Endodermal cell (in vitro differentiated cells): ENCODE measurements at regions not wholly inside any gene's neighbourhood (a gene's known extent, or its start where the extent isn't known, plus 50 kb on each side); places are given as distances from the start of the nearest gene placed in this dataset.

ENCODE experiments used
- DNase-seq: peaks from one replicate; pipeline ENCODE4 v3.0.0-alpha.2; 2017
- H3K27ac ChIP-seq: 2 replicates; pipeline ENCODE4 v1.5.1; 2013; ENCODE audit warnings: mild to moderate bottlenecking, low read depth, low read length, moderate library complexity
- H3K27me3 ChIP-seq: 2 replicates; pipeline ENCODE4 v1.6.1; 2013; ENCODE audit warnings: mild to moderate bottlenecking, low read length, moderate library complexity; ENCODE audit not compliant: insufficient read depth, control insufficient read depth, poor library complexity, severe bottlenecking
- H3K36me3 ChIP-seq: 2 replicates; pipeline ENCODE4 v1.7.0; 2013; ENCODE audit warnings: mild to moderate bottlenecking, low read length, moderate library complexity; ENCODE audit not compliant: control insufficient read depth, insufficient read depth
- H3K4me1 ChIP-seq: one replicate; pipeline ENCODE4 v1.7.0; 2013; ENCODE audit warnings: low read length; ENCODE audit not compliant: control insufficient read depth, insufficient read depth
- H3K4me3 ChIP-seq: 2 replicates; pipeline ENCODE4 v1.5.1; 2013; ENCODE audit warnings: mild to moderate bottlenecking, low read length, moderate library complexity
- H3K9ac ChIP-seq: 2 replicates; pipeline ENCODE4 v1.6.1; 2013; ENCODE audit warnings: mild to moderate bottlenecking, low read length, moderate library complexity; ENCODE audit not compliant: poor library complexity, severe bottlenecking; ENCODE audit errors: extremely low read depth
- H3K9me3 ChIP-seq: 2 replicates; pipeline ENCODE4 v1.6.1; 2013; ENCODE audit warnings: mild to moderate bottlenecking, low read length, moderate library complexity; ENCODE audit not compliant: control insufficient read depth
- H3K27ac Mint-ChIP-seq: 2 replicates; pipeline ENCODE4 v1.8.0; 2020; ENCODE audit warnings: mixed read lengths
- H3K27me3 Mint-ChIP-seq: 2 replicates; pipeline ENCODE4 v1.8.0; 2021; ENCODE audit warnings: mild to moderate bottlenecking, mixed read lengths; ENCODE audit not compliant: insufficient read depth
- H3K36me3 Mint-ChIP-seq: 2 replicates; pipeline ENCODE4 v1.8.0; 2020; ENCODE audit warnings: low read depth, mixed read lengths
- H3K4me1 Mint-ChIP-seq: 2 replicates; pipeline ENCODE4 v1.8.0; 2020; ENCODE audit warnings: mixed read lengths
- H3K4me3 Mint-ChIP-seq: 2 replicates; pipeline ENCODE4 v1.8.0; 2020; ENCODE audit warnings: mild to moderate bottlenecking, moderate library complexity, mixed read lengths
- H3K9me3 Mint-ChIP-seq: 2 replicates; pipeline ENCODE4 v1.8.0; 2020; ENCODE audit warnings: mild to moderate bottlenecking, mixed read lengths
- WGBS, 2 experiments: methylation state at CpG; one replicate each; pipeline versions ENCODE4 v1.1.5 to v1.1.7; 2013; ENCODE audit warnings: missing lambda C conversion rate in 2 of 2, mixed read lengths in 1 of 2; ENCODE audit not compliant: insufficient coverage in 1 of 2, insufficient read length in 1 of 2; 5-methylcytosine and 5-hydroxymethylcytosine counted together
- TF ChIP-seq, protein P1 (sequence below): fragments of 200-600 bp; sonication (generic); conservative IDR thresholded peaks from 2 replicates; pipeline ENCODE4 v1.5.0; 2021; ENCODE audit warnings: antibody characterized with exemption, mild to moderate bottlenecking

GRCh38 chr1:238196516-238196915 lies 305.8 kb upstream of the ZP4 start:
- 96 to 100% methylated on average over 1 of the region's 1 CpG for WGBS, 2 experiments
- H3K9me3 ChIP-seq, result no peaks in the 10 kb centered on the region
- no peak overlapping the region for H3K4me3 ChIP-seq
- Mint-ChIP-seq H3K36me3 (no peaks in the 10 kb centered on the region), H3K4me1 (peaks cover 11% of the 10 kb centered on the region), H3K27ac (no peak overlapping the region), H3K9me3 (no peaks in the 10 kb centered on the region), H3K4me3 (no peak overlapping the region), H3K27me3 (no peaks in the 10 kb centered on the region)
- H3K36me3 ChIP-seq, result no peaks in the 10 kb centered on the region
- no peak overlapping the region for H3K9ac ChIP-seq
- no peak overlapping the region for H3K27ac ChIP-seq
- DNase-seq, result no peak
- H3K4me1 ChIP-seq, result no peaks in the 10 kb centered on the region
- no peaks in the 10 kb centered on the region for H3K27me3 ChIP-seq
- TF ChIP-seq, protein P1, sequence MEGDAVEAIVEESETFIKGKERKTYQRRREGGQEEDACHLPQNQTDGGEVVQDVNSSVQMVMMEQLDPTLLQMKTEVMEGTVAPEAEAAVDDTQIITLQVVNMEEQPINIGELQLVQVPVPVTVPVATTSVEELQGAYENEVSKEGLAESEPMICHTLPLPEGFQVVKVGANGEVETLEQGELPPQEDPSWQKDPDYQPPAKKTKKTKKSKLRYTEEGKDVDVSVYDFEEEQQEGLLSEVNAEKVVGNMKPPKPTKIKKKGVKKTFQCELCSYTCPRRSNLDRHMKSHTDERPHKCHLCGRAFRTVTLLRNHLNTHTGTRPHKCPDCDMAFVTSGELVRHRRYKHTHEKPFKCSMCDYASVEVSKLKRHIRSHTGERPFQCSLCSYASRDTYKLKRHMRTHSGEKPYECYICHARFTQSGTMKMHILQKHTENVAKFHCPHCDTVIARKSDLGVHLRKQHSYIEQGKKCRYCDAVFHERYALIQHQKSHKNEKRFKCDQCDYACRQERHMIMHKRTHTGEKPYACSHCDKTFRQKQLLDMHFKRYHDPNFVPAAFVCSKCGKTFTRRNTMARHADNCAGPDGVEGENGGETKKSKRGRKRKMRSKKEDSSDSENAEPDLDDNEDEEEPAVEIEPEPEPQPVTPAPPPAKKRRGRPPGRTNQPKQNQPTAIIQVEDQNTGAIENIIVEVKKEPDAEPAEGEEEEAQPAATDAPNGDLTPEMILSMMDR, result no peak

DNA sequence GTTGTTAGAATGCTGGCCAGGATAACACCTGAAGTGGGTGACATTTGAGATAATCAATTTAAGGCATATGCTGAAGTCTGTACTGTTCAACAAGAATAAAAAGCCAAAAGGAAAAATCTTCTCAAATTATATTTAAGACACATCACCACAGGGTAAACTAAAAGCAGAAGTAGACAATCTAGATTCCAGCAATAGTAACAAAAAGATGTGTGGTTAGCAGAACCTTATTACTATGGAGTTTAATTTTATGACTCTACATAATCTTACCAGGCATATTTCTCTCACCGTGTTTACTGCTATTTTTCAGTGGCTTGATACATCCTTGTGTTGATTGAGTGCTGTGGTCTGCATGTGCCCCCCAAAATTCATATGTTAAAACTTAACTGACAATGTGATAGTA lies 300.4 kb upstream of the ZP4 start:
- no peak for DNase-seq
- WGBS, 2 experiments, result 87% methylated on average over 1 of the region's 1 CpG; no CpG with 5 or more reads in 1 of the 2 experiments
- Mint-ChIP-seq H3K4me3 (no peak overlapping the region), H3K4me1 (peaks cover 5% of the 10 kb centered on the region), H3K9me3 (peaks cover 6% of the 10 kb centered on the region), H3K27ac (no peak overlapping the region), H3K36me3 (peaks cover 2% of the 10 kb centered on the region), H3K27me3 (no peaks in the 10 kb centered on the region)
- H3K27me3 ChIP-seq, result no peaks in the 10 kb centered on the region
- no peak overlapping the region for H3K27ac ChIP-seq
- TF ChIP-seq, protein P1, result no peak
- no peaks in the 10 kb centered on the region for H3K36me3 ChIP-seq
- peaks cover 5% of the 10 kb centered on the region for H3K9me3 ChIP-seq
- H3K4me1 ChIP-seq, result no peaks in the 10 kb centered on the region
- H3K9ac ChIP-seq, result no peak overlapping the region
- H3K4me3 ChIP-seq, result no peak overlapping the region

DNA sequence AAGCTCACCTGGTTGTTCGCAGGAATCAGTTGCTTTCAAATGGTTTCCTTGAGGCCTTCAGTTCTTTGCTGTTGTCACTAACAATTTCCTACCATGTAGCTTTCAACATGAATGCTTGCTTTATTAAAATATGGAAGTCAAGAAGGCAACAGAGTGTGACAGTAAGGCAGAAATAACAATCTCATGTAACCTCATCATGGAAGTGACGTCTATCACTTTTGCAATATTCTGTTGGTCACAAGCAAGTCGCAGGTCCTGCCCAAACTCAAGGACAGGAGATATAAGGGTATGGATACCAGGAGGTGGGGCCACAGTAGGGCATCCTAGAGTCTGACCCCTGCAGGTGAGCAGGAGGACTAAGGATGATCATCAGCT lies 296.8 kb upstream of the ZP4 start:
- Mint-ChIP-seq H3K9me3 (peaks cover 24% of the 10 kb centered on the region), H3K4me1 (no peaks in the 10 kb centered on the region)
- H3K27me3 ChIP-seq, result no peaks in the 10 kb centered on the region

More for the DNA sequence above, 296.8 kb upstream of the ZP4 start:
- no peaks in the 10 kb centered on the region for H3K27me3 Mint-ChIP-seq
- H3K36me3 ChIP-seq, result no peaks in the 10 kb centered on the region
- no peak overlapping the region for H3K9ac ChIP-seq
- H3K27ac ChIP-seq, result no peak overlapping the region
- H3K4me3 Mint-ChIP-seq, result no peak overlapping the region
- H3K4me1 ChIP-seq, result no peaks in the 10 kb centered on the region
- H3K9me3 ChIP-seq, result peaks cover 10% of the 10 kb centered on the region
- no peak for DNase-seq
- no peak overlapping the region for H3K4me3 ChIP-seq
- peaks cover 3% of the 10 kb centered on the region for H3K36me3 Mint-ChIP-seq
- TF ChIP-seq, protein P1, result peak; percentile 50
- no peak overlapping the region for H3K27ac Mint-ChIP-seq
- WGBS, 2 experiments, result 93 to 100% methylated on average over 2 to 3 of the region's 3 CpGs
